Mucosa of stomach (tissue), 1 donor: ENCODE measurements at regions not wholly inside any gene's neighbourhood (a gene's known extent, or its start where the extent isn't known, plus 50 kb on each side); places are given as distances from the start of the nearest gene placed in this dataset.
"Not testable (repeated sequence)": the region's sequence is repeated elsewhere in the genome, so short reads cannot be mapped to it uniquely, and the experiment has no call there.

Experiments used
- H3K27me3 ChIP-seq: one replicate; pipeline ENCODE4 v1.7.0; 2013; ENCODE audit warnings: mild to moderate bottlenecking, low read length; ENCODE audit not compliant: control insufficient read depth, insufficient read depth
- H3K36me3 ChIP-seq: one replicate; pipeline ENCODE4 v1.7.0; 2013; ENCODE audit warnings: low read length; ENCODE audit not compliant: control insufficient read depth, insufficient read depth
- H3K4me1 ChIP-seq: one replicate; pipeline ENCODE4 v1.7.0; 2013; ENCODE audit warnings: mild to moderate bottlenecking, low read length; ENCODE audit not compliant: control insufficient read depth, insufficient read depth
- H3K4me3 ChIP-seq: one replicate; pipeline ENCODE4 v1.7.0; 2013; ENCODE audit warnings: low read length
- H3K9ac ChIP-seq: one replicate; pipeline ENCODE4 v1.7.0; 2013; ENCODE audit warnings: mild to moderate bottlenecking, low read length, moderate library complexity
- H3K9me3 ChIP-seq: one replicate; pipeline ENCODE4 v1.7.0; 2013; ENCODE audit warnings: mild to moderate bottlenecking, low read length, moderate library complexity; ENCODE audit not compliant: control insufficient read depth
- donor health status: Pancreatic carcinoma.

- Histone ChIP-seq H3K9ac (no peak overlapping the region), H3K36me3 (no peaks in the 10 kb centered on the region), H3K4me3 (no peak overlapping the region), H3K9me3 (no peaks in the 10 kb centered on the region), H3K4me1 (peaks cover 43% of the 10 kb centered on the region), H3K27me3 (no peaks in the 10 kb centered on the region)
These were observed 174.4 kb upstream of the EXOC2 start for GRCh38 chr6:867378-867777.

GRCh38 chr6:866316-866715 is 173.4 kb upstream of the EXOC2 start:
- Histone ChIP-seq H3K9ac (peak overlapping the region; percentile 55), H3K27me3 (no peaks in the 10 kb centered on the region), H3K9me3 (no peaks in the 10 kb centered on the region), H3K36me3 (no peaks in the 10 kb centered on the region), H3K4me3 (no peak overlapping the region), H3K4me1 (peaks cover 41% of the 10 kb centered on the region)

GRCh38 chr6:865846-866245 is 172.9 kb upstream of the EXOC2 start:
- H3K9me3 ChIP-seq, result no peaks in the 10 kb centered on the region
- no peaks in the 10 kb centered on the region for H3K27me3 ChIP-seq

GRCh38 chr6:863831-864230 is 170.9 kb upstream of the EXOC2 start:
- H3K36me3 ChIP-seq, result no peaks in the 10 kb centered on the region
- H3K4me3 ChIP-seq, result no peak overlapping the region
- no peaks in the 10 kb centered on the region for H3K9me3 ChIP-seq
- H3K27me3 ChIP-seq, result no peaks in the 10 kb centered on the region
- peaks cover 42% of the 10 kb centered on the region for H3K4me1 ChIP-seq
- H3K9ac ChIP-seq, result no peak overlapping the region

More at GRCh38 chr6:865846-866245, 172.9 kb upstream of the EXOC2 start:
- Histone ChIP-seq H3K9ac (peak overlapping the region; percentile 36), H3K4me3 (no peak overlapping the region), H3K36me3 (no peaks in the 10 kb centered on the region), H3K4me1 (peaks cover 45% of the 10 kb centered on the region)

- peaks cover 41% of the 10 kb centered on the region for H3K4me1 ChIP-seq
- not testable (repeated sequence) for H3K9me3 ChIP-seq, H3K9ac ChIP-seq, H3K27me3 ChIP-seq, H3K36me3 ChIP-seq, H3K4me3 ChIP-seq
These were observed 170.2 kb upstream of the EXOC2 start for GRCh38 chr6:863127-863526.

- no peaks in the 10 kb centered on the region for H3K9me3 ChIP-seq
- no peaks in the 10 kb centered on the region for H3K36me3 ChIP-seq
- peaks cover 32% of the 10 kb centered on the region for H3K4me1 ChIP-seq
- H3K9ac ChIP-seq, result no peak overlapping the region
- H3K27me3 ChIP-seq, result no peaks in the 10 kb centered on the region
- no peak overlapping the region for H3K4me3 ChIP-seq
These were observed 167.0 kb upstream of the EXOC2 start for GRCh38 chr6:859936-860335.

GRCh38 chr6:854406-855118 is 161.6 kb upstream of the EXOC2 start:
- peaks cover 14% of the 10 kb centered on the region for H3K4me1 ChIP-seq
- no peaks in the 10 kb centered on the region for H3K27me3 ChIP-seq
- H3K9ac ChIP-seq, result no peak overlapping the region
- H3K36me3 ChIP-seq, result no peaks in the 10 kb centered on the region
- no peak overlapping the region for H3K4me3 ChIP-seq
- H3K9me3 ChIP-seq, result no peaks in the 10 kb centered on the region

GRCh38 chr6:852216-852615 is 159.3 kb upstream of the EXOC2 start:
- H3K9me3 ChIP-seq, H3K27me3 ChIP-seq, H3K9ac ChIP-seq, H3K36me3 ChIP-seq, H3K4me3 ChIP-seq: not testable (repeated sequence)
- H3K4me1 ChIP-seq, result peaks cover 27% of the 10 kb centered on the region

- no peaks in the 10 kb centered on the region for H3K36me3 ChIP-seq
- H3K27me3 ChIP-seq, result no peaks in the 10 kb centered on the region
- peaks cover 19% of the 10 kb centered on the region for H3K4me1 ChIP-seq
- H3K4me3 ChIP-seq, result no peak overlapping the region
- no peak overlapping the region for H3K9ac ChIP-seq
- no peaks in the 10 kb centered on the region for H3K9me3 ChIP-seq
These were observed 156.2 kb upstream of the EXOC2 start for GRCh38 chr6:849075-849506.

- H3K4me3 ChIP-seq, result no peak overlapping the region
- H3K9ac ChIP-seq, result no peak overlapping the region
- peaks cover 19% of the 10 kb centered on the region for H3K4me1 ChIP-seq
- H3K36me3 ChIP-seq, result no peaks in the 10 kb centered on the region
- no peaks in the 10 kb centered on the region for H3K27me3 ChIP-seq
- H3K9me3 ChIP-seq, result no peaks in the 10 kb centered on the region
These were observed 152.6 kb upstream of the EXOC2 start for GRCh38 chr6:845566-845965.

GRCh38 chr6:845101-845500 is 152.2 kb upstream of the EXOC2 start:
- H3K9me3 ChIP-seq, result no peaks in the 10 kb centered on the region
- H3K27me3 ChIP-seq, result no peaks in the 10 kb centered on the region
- peaks cover 19% of the 10 kb centered on the region for H3K4me1 ChIP-seq
- H3K36me3 ChIP-seq, result no peaks in the 10 kb centered on the region
- H3K9ac ChIP-seq, result no peak overlapping the region
- no peak overlapping the region for H3K4me3 ChIP-seq

GRCh38 chr6:842141-842540 is 149.2 kb upstream of the EXOC2 start:
- H3K9ac ChIP-seq, result no peak overlapping the region
- no peaks in the 10 kb centered on the region for H3K9me3 ChIP-seq
- peaks cover 6% of the 10 kb centered on the region for H3K4me1 ChIP-seq
- no peak overlapping the region for H3K4me3 ChIP-seq
- H3K36me3 ChIP-seq, result no peaks in the 10 kb centered on the region
- no peaks in the 10 kb centered on the region for H3K27me3 ChIP-seq

- no peaks in the 10 kb centered on the region for H3K36me3 ChIP-seq
- no peaks in the 10 kb centered on the region for H3K27me3 ChIP-seq
- H3K9ac ChIP-seq, result no peak overlapping the region
- peaks cover 6% of the 10 kb centered on the region for H3K4me1 ChIP-seq
- no peaks in the 10 kb centered on the region for H3K9me3 ChIP-seq
- no peak overlapping the region for H3K4me3 ChIP-seq
These were observed 148.6 kb upstream of the EXOC2 start for GRCh38 chr6:841569-841968.
